GM12878 (cell line): ENCODE measurements at regions not wholly inside any gene's neighbourhood (a gene's known extent, or its start where the extent isn't known, plus 50 kb on each side); places are given as distances from the start of the nearest gene placed in this dataset.

Source experiments
- ATAC-seq: fragments of 200-7000 bp; cut with Tn5 transposase; 3 replicates; pipeline ENCODE4 v1.9.1; 2020; ENCODE audit warnings: mild to moderate bottlenecking, moderate library complexity
- BruUV-seq: library from RNA; stranded (reverse); fragments of 400-500 nt; replicated peaks from 2 replicates; lab custom pipeline; 2021; lab: Mats Ljungman, UMichigan
- CTCF ChIA-PET: fragments of 300-600 bp; sonication (Branson Sonifier 250); formaldehyde crosslinking; extraction: SDS; loops from one replicate; lab custom pipeline; 2021; ENCODE audit warnings: inconsistent platforms; lab: Yijun Ruan, JAX
- POLR2A ChIA-PET: fragments of 350-600 bp; formaldehyde crosslinking; extraction: SDS; loops from one replicate; lab custom pipeline; 2021; ENCODE audit warnings: inconsistent platforms; lab: Charles Lee
- RAD21 ChIA-PET: fragments of 300-600 bp; sonication (Branson Sonifier 250); formaldehyde crosslinking; loops from one replicate; lab custom pipeline; 2023; ENCODE audit warnings: antibody characterized with exemption; ENCODE audit not compliant: unreplicated experiment; lab: Charles Lee
- SMC1A ChIA-PET: fragments of 300-600 bp; sonication (Branson Sonifier 250); formaldehyde crosslinking; loops from one replicate; lab custom pipeline; 2023; ENCODE audit not compliant: unreplicated experiment, uncharacterized antibody; lab: Charles Lee
- DNase-seq: peaks from one replicate; pipeline ENCODE4 v3.0.0-alpha.2; 2011; ENCODE audit warnings: low read depth, low spot score
- FAIRE-seq: peaks from 3 replicates; lab custom pipeline; 2011; peaks lifted over from hg19 to GRCh38; lab: Jason Lieb, UNC
- H2AFZ ChIP-seq: 2 replicates; pipeline ENCODE4 v1.6.0; 2011; ENCODE audit warnings: low read depth, low read length, control low read depth; ENCODE audit not compliant: control insufficient read depth
- H3K27ac ChIP-seq: 2 replicates; pipeline ENCODE4 v1.5.1; 2011; ENCODE audit warnings: control low read depth; ENCODE audit not compliant: control insufficient read depth, insufficient read depth
- H3K27me3 ChIP-seq, 2 experiments: replicated peaks in 1 of 2; 2 replicates each; pipeline versions ENCODE4 v1.6.0 to v1.6.1; 2011; ENCODE audit warnings: low read length in 1 of 2; ENCODE audit not compliant: control insufficient read depth in 2 of 2, insufficient read depth in 2 of 2
- H3K36me3 ChIP-seq, 2 experiments: 2 replicates each; pipeline ENCODE4 v1.5.1; 2011; ENCODE audit warnings: low read length in 1 of 2; ENCODE audit not compliant: control insufficient read depth in 2 of 2, insufficient read depth in 2 of 2
- H3K4me1 ChIP-seq: 2 replicates; pipeline ENCODE4 v1.6.1; 2011; ENCODE audit warnings: mild to moderate bottlenecking, low read length, moderate library complexity, mixed read lengths; ENCODE audit not compliant: control insufficient read depth, insufficient read depth
- H3K4me2 ChIP-seq: 2 replicates; pipeline ENCODE4 v1.6.0; 2011; ENCODE audit warnings: control low read depth; ENCODE audit not compliant: control insufficient read depth, insufficient read depth
- H3K4me3 ChIP-seq: fragments of 200-600 bp; sonication (generic); 2 replicates; pipeline ENCODE4 v1.5.1; 2016
- H3K79me2 ChIP-seq: 2 replicates; pipeline ENCODE4 v1.6.0; 2011; ENCODE audit warnings: low read length; ENCODE audit not compliant: control insufficient read depth, insufficient read depth
- H3K9ac ChIP-seq: 2 replicates; pipeline ENCODE4 v1.8.0; 2011; ENCODE audit warnings: low read length, control low read depth, mixed read lengths; ENCODE audit not compliant: control insufficient read depth, insufficient read depth
- H3K9me3 ChIP-seq: replicated peaks from 3 replicates; pipeline ENCODE4 v1.5.1; 2011; ENCODE audit warnings: mild to moderate bottlenecking, low read length; ENCODE audit not compliant: control insufficient read depth, insufficient read depth
- H4K20me1 ChIP-seq: 2 replicates; pipeline ENCODE4 v1.6.0; 2011; ENCODE audit not compliant: control insufficient read depth, insufficient read depth
- ETV6 ChIP-seq, 2 experiments: fragments of 450-650 bp in 1 of 2; IDR thresholded peaks in 1 of 2; conservative IDR thresholded peaks in 1 of 2; 2 replicates each; pipeline ENCODE4 v1.6.1; 2014; ENCODE audit warnings: antibody characterized with exemption in 1 of 2, borderline replicate concordance in 1 of 2, low read depth in 1 of 2, mild to moderate bottlenecking in 1 of 2, moderate library complexity in 1 of 2
- IRF3 ChIP-seq: fragments of 450-650 bp; IDR thresholded peaks from 2 replicates; pipeline ENCODE4 v1.6.1; 2014; ENCODE audit warnings: mild to moderate bottlenecking
- LARP7 ChIP-seq: fragments of 450-650 bp; IDR thresholded peaks from 2 replicates; pipeline ENCODE4 v1.6.1; 2017; ENCODE audit warnings: mild to moderate bottlenecking
- SPI1 ChIP-seq: IDR thresholded peaks from 2 replicates; pipeline ENCODE4 v1.6.1; 2011; ENCODE audit warnings: low read depth, mild to moderate bottlenecking, low read length, moderate library complexity, borderline replicate concordance; ENCODE audit not compliant: insufficient read depth
- SRF ChIP-seq, 2 experiments: IDR thresholded peaks; 2 replicates each; pipeline ENCODE4 v1.6.1; 2011; ENCODE audit warnings: low read depth in 2 of 2, low read length in 2 of 2, mild to moderate bottlenecking in 1 of 2, moderate library complexity in 1 of 2
- TARDBP ChIP-seq: IDR thresholded peaks from 2 replicates; pipeline ENCODE4 v1.6.1; 2016; ENCODE audit warnings: borderline replicate concordance
- ZNF24 ChIP-seq: fragments of 450-650 bp; IDR thresholded peaks from 2 replicates; pipeline ENCODE4 v1.6.1; 2017; ENCODE audit warnings: antibody characterized with exemption, mild to moderate bottlenecking
- ZNF687 ChIP-seq: fragments of 450-650 bp; IDR thresholded peaks from 2 replicates; pipeline ENCODE4 v1.6.1; 2017; ENCODE audit warnings: mild to moderate bottlenecking, moderate library complexity
- whole genome bisulfite sequencing: methylation state at CpG from one replicate; pipeline ENCODE4 v1.1.6; 2016; ENCODE audit warnings: low lambda C conversion rate; ENCODE audit not compliant: insufficient replicate concordance, insufficient coverage; ENCODE audit errors: missing lambda C conversion rate; 5-methylcytosine and 5-hydroxymethylcytosine counted together
- in situ Hi-C: fragments of 300-500 bp; cut with MboI; formaldehyde crosslinking; loops from 9 replicates; pipeline ENCODE4 v1.14.3; 2018; ENCODE audit warnings: mixed read lengths
- intact Hi-C: fragments of 100-400 bp; cut with micrococcal nuclease; formaldehyde crosslinking; loops from one replicate; pipeline ENCODE4 v1.14.2; 2022; ENCODE audit not compliant: unreplicated experiment

GRCh38 chr2:220510668-220511067 lies 883.2 kb downstream of the SLC4A3 start:
- Histone ChIP-seq H3K4me1 (no peaks in the 10 kb centered on the region), H3K27ac (no peak overlapping the region), H3K27me3 (no peaks in the 10 kb centered on the region), H4K20me1 (no peaks in the 10 kb centered on the region), H3K4me2 (no peak overlapping the region), H3K79me2 (no peaks in the 10 kb centered on the region), H2AFZ (no peak overlapping the region), H3K36me3 (no peaks in the 10 kb centered on the region), H3K9ac (no peak overlapping the region), H3K9me3 (no peaks in the 10 kb centered on the region), H3K4me3 (no peak overlapping the region)
- ChIA-PET RAD21 (no interaction called here), SMC1A (no interaction called here), CTCF (no interaction called here), POLR2A (no interaction called here)
- ATAC-seq, result no peak
- TF ChIP-seq SPI1, result no peak
- no peak for TF ChIP-seq ZNF24
- TF ChIP-seq TARDBP, result no peak
- no peak for TF ChIP-seq LARP7
- TF ChIP-seq SRF (IDR thresholded peaks at IDR 0.05; ENCODE audit: low read depth in 2 of 2, low read length in 2 of 2), result no peak
- no peak for TF ChIP-seq ETV6 (conservative IDR thresholded peaks at IDR 0.05 in 1 of 2, IDR thresholded peaks at IDR 0.05 in 1 of 2; ENCODE audit: borderline replicate concordance in 1 of 2, low read depth in 1 of 2)
- TF ChIP-seq ZNF687, result no peak
- no peak for TF ChIP-seq IRF3
- no TSS peak for BruUV-seq
- intact Hi-C loops, result no loop called here
- no peak for FAIRE-seq
- WGBS, result 20% methylated on average over 3 of the region's 3 CpGs
- DNase-seq, result no peak
- in situ Hi-C loops, result no loop called here
